NCI-H146 (cell line): ENCODE measurements at regions not wholly inside any gene's neighbourhood (a gene's known extent, or its start where the extent isn't known, plus 50 kb on each side); places are given as distances from the start of the nearest gene placed in this dataset.
"Not testable (repeated sequence)": the region's sequence is repeated elsewhere in the genome, so short reads cannot be mapped to it uniquely, and the experiment has no call there.

ENCODE experiments used
- DNase-seq: peaks from one replicate; lab custom pipeline; 2025; lab: John Stamatoyannopoulos, UW

GRCh38 chr2:239818531-239819011, 206.6 kb downstream of the NDUFA10 start:
- DNase-seq = no peak

- DNase-seq = no peak
These were observed 207.1 kb downstream of the NDUFA10 start for GRCh38 chr2:239818086-239818485.

GRCh38 chr2:239817468-239818031, 207.6 kb downstream of the NDUFA10 start:
- not testable (repeated sequence) for DNase-seq

GRCh38 chr2:239816576-239817467, 208.3 kb downstream of the NDUFA10 start:
- no peak for DNase-seq

GRCh38 chr2:239815671-239816070, 209.5 kb downstream of the NDUFA10 start:
- no peak for DNase-seq

- DNase-seq = no peak
These were observed 210.1 kb downstream of the NDUFA10 start for GRCh38 chr2:239814861-239815601.

- DNase-seq = no peak
These were observed 210.9 kb downstream of the NDUFA10 start for GRCh38 chr2:239814116-239814860.

- no peak for DNase-seq
These were observed 211.7 kb downstream of the NDUFA10 start for GRCh38 chr2:239813261-239814115.

GRCh38 chr2:239811806-239812560, 213.2 kb downstream of the NDUFA10 start:
- DNase-seq = no peak

- DNase-seq = no peak
These were observed 213.9 kb downstream of the NDUFA10 start for GRCh38 chr2:239811111-239811781.

- no peak for DNase-seq
These were observed 215.8 kb downstream of the NDUFA10 start for GRCh38 chr2:239809391-239809790.

- DNase-seq = no peak
These were observed 217.6 kb downstream of the NDUFA10 start for GRCh38 chr2:239807568-239807967.

GRCh38 chr2:239806758-239807434, 218.2 kb downstream of the NDUFA10 start:
- DNase-seq = no peak

- no peak for DNase-seq
These were observed 218.9 kb downstream of the NDUFA10 start for GRCh38 chr2:239806276-239806675.

- no peak for DNase-seq
These were observed 219.7 kb downstream of the NDUFA10 start for GRCh38 chr2:239805414-239805813.

- DNase-seq = no peak
These were observed 220.2 kb downstream of the NDUFA10 start for GRCh38 chr2:239805043-239805329.

GRCh38 chr2:239804161-239805042, 220.7 kb downstream of the NDUFA10 start:
- DNase-seq = no peak

- DNase-seq = no peak
These were observed 221.4 kb downstream of the NDUFA10 start for GRCh38 chr2:239803766-239804115.
